ENCODE measurements at regions not wholly inside any gene's neighbourhood (a gene's known extent, or its start where the extent isn't known, plus 50 kb on each side); places are given as distances from the start of the nearest gene placed in this dataset.

GRCh38 chr6:157764178-157765068 lies 58.6 kb upstream of the SNX9 start:
- Histone ChIP-seq H3K4me3 (ENCODE audit: control insufficient read depth in 1 of 7, extremely low read depth in 1 of 7, insufficient read depth in 4 of 7, low read depth in 2 of 7, low read length in 6 of 7) (peak overlapping the region in 4 of 7 experiments; percentile 20 to 49 (median 30)), H3K4me1 (ENCODE audit: control extremely low read depth in 1 of 4, control insufficient read depth in 4 of 4, insufficient read depth in 4 of 4, low read length in 3 of 4) (peaks cover 21 to 58% (median 53%) of the 10 kb centered on the region in 4 experiments), H3K9me3 (ENCODE audit: control extremely low read depth in 1 of 5, control insufficient read depth in 4 of 5, insufficient read depth in 2 of 5, low read depth in 1 of 5, low read length in 4 of 5) (no peaks in the 10 kb centered on the region), H3K27ac (ENCODE audit: insufficient read depth in 1 of 2, low read depth in 1 of 2, low read length in 2 of 2, poor library complexity in 1 of 2, severe bottlenecking in 2 of 2) (no peak overlapping the region), H3K27me3 (replicated peaks in 2 of 5; ENCODE audit: control insufficient read depth in 4 of 5, insufficient read depth in 5 of 5, low read length in 4 of 5) (no peaks in the 10 kb centered on the region), H3K36me3 (ENCODE audit: control insufficient read depth in 4 of 4, insufficient read depth in 4 of 4, low read length in 3 of 4) (no peaks in the 10 kb centered on the region)
- CTCF ChIA-PET = interaction anchor here (0.7 to 3.0 kb wide), 10 partner anchors 55 to 321 kb away, joined by 3 to 22 read pairs (median 3); no protein-coding TSS in a partner anchor
- 0% methylated on average over 8 of the region's 14 CpGs for WGBS (ENCODE audit: insufficient coverage)
- DNase-seq = peak; percentile 92 to 97 (median 96)
- POLR2A ChIA-PET = interaction anchor here (0.7 kb wide), 2 partner anchors 70 to 121 kb away, joined by 3 read pairs; no protein-coding TSS in a partner anchor

GRCh38 chr6:157766901-157767774 lies 55.9 kb upstream of the SNX9 start:
- POLR2A ChIA-PET = no interaction called here
- H3K4me1 ChIP-seq (ENCODE audit: control extremely low read depth in 1 of 4, control insufficient read depth in 4 of 4, insufficient read depth in 4 of 4, low read length in 3 of 4) = peaks cover 18 to 52% (median 46%) of the 10 kb centered on the region in 4 experiments
- WGBS (ENCODE audit: insufficient coverage) = 99% methylated on average over 7 of the region's 11 CpGs

GRCh38 chr6:157767775-157768156 lies 55.3 kb upstream of the SNX9 start:
- no peak overlapping the region for H3K27ac ChIP-seq (ENCODE audit: insufficient read depth in 1 of 2, low read depth in 1 of 2, low read length in 2 of 2, poor library complexity in 1 of 2, severe bottlenecking in 2 of 2)
- CTCF ChIA-PET = no interaction called here
- POLR2A ChIA-PET = no interaction called here
- no peaks in the 10 kb centered on the region for H3K9me3 ChIP-seq (ENCODE audit: control extremely low read depth in 1 of 5, control insufficient read depth in 4 of 5, insufficient read depth in 2 of 5, low read depth in 1 of 5, low read length in 4 of 5)
- peaks cover 15 to 46% (median 40%) of the 10 kb centered on the region in 4 experiments for H3K4me1 ChIP-seq (ENCODE audit: control extremely low read depth in 1 of 4, control insufficient read depth in 4 of 4, insufficient read depth in 4 of 4, low read length in 3 of 4)
- H3K36me3 ChIP-seq (ENCODE audit: control insufficient read depth in 4 of 4, insufficient read depth in 4 of 4, low read length in 3 of 4) = no peaks in the 10 kb centered on the region
- H3K4me3 ChIP-seq (ENCODE audit: control insufficient read depth in 1 of 7, extremely low read depth in 1 of 7, insufficient read depth in 4 of 7, low read depth in 2 of 7, low read length in 6 of 7) = no peak overlapping the region
- no peak for DNase-seq
- H3K27me3 ChIP-seq (replicated peaks in 2 of 5; ENCODE audit: control insufficient read depth in 4 of 5, insufficient read depth in 5 of 5, low read length in 4 of 5) = no peaks in the 10 kb centered on the region
- no CpG with 5 or more reads among the region's 3 CpGs for WGBS (ENCODE audit: insufficient coverage)

More at GRCh38 chr6:157766901-157767774, 55.9 kb upstream of the SNX9 start:
- Histone ChIP-seq H3K27me3 (replicated peaks in 2 of 5; ENCODE audit: control insufficient read depth in 4 of 5, insufficient read depth in 5 of 5, low read length in 4 of 5) (no peaks in the 10 kb centered on the region), H3K27ac (ENCODE audit: insufficient read depth in 1 of 2, low read depth in 1 of 2, low read length in 2 of 2, poor library complexity in 1 of 2, severe bottlenecking in 2 of 2) (no peak overlapping the region), H3K36me3 (ENCODE audit: control insufficient read depth in 4 of 4, insufficient read depth in 4 of 4, low read length in 3 of 4) (no peaks in the 10 kb centered on the region), H3K9me3 (ENCODE audit: control extremely low read depth in 1 of 5, control insufficient read depth in 4 of 5, insufficient read depth in 2 of 5, low read depth in 1 of 5, low read length in 4 of 5) (no peaks in the 10 kb centered on the region), H3K4me3 (ENCODE audit: control insufficient read depth in 1 of 7, extremely low read depth in 1 of 7, insufficient read depth in 4 of 7, low read depth in 2 of 7, low read length in 6 of 7) (no peak overlapping the region)
- CTCF ChIA-PET = interaction anchor here (1.1 kb wide), 1 partner anchor 107 kb away, joined by 3 read pairs; no protein-coding TSS in a partner anchor
- no peak for DNase-seq

DNA sequence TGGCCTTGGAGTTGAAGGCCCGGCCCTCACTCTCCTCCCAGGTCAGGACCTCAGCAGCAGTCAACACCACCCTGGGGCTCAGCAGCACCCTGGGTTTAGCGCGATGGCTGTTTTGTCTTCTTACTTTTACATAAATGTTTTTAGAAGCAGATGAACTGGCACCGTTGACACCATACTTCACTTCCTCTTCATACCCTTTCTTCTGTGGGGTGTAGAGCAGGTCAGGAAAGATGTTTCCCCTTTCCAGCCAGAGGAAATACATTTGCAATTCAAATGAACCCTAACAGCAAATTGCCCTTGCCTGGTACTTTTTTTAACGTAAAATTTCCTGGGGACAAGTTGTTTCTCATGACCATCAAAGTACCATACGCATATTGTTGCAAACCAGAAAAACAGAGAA lies 54.7 kb upstream of the SNX9 start:
- Histone ChIP-seq H3K4me1 (ENCODE audit: control extremely low read depth in 1 of 4, control insufficient read depth in 4 of 4, insufficient read depth in 4 of 4, low read length in 3 of 4) (peaks cover 14 to 40% (median 34%) of the 10 kb centered on the region in 4 experiments), H3K27ac (ENCODE audit: insufficient read depth in 1 of 2, low read depth in 1 of 2, low read length in 2 of 2, poor library complexity in 1 of 2, severe bottlenecking in 2 of 2) (peak overlapping the region in 1 of 2 experiments; percentile 30), H3K4me3 (ENCODE audit: control insufficient read depth in 1 of 7, extremely low read depth in 1 of 7, insufficient read depth in 4 of 7, low read depth in 2 of 7, low read length in 6 of 7) (no peak overlapping the region), H3K9me3 (ENCODE audit: control extremely low read depth in 1 of 5, control insufficient read depth in 4 of 5, insufficient read depth in 2 of 5, low read depth in 1 of 5, low read length in 4 of 5) (no peaks in the 10 kb centered on the region), H3K27me3 (replicated peaks in 2 of 5; ENCODE audit: control insufficient read depth in 4 of 5, insufficient read depth in 5 of 5, low read length in 4 of 5) (no peaks in the 10 kb centered on the region), H3K36me3 (ENCODE audit: control insufficient read depth in 4 of 4, insufficient read depth in 4 of 4, low read length in 3 of 4) (no peaks in the 10 kb centered on the region)
- ChIA-PET POLR2A (no interaction called here), CTCF (no interaction called here)
- 50% methylated on average over 2 of the region's 6 CpGs for WGBS (ENCODE audit: insufficient coverage)
- DNase-seq = peak in 2 of 3 donors; percentile 68 to 74

GRCh38 chr6:157768863-157769551 lies 54.0 kb upstream of the SNX9 start:
- ChIA-PET CTCF (interaction anchor here (0.7 to 1.6 kb wide), 5 partner anchors 10 to 105 kb away, joined by 3 to 6 read pairs (median 3); no protein-coding TSS in a partner anchor), POLR2A (no interaction called here)

DNA sequence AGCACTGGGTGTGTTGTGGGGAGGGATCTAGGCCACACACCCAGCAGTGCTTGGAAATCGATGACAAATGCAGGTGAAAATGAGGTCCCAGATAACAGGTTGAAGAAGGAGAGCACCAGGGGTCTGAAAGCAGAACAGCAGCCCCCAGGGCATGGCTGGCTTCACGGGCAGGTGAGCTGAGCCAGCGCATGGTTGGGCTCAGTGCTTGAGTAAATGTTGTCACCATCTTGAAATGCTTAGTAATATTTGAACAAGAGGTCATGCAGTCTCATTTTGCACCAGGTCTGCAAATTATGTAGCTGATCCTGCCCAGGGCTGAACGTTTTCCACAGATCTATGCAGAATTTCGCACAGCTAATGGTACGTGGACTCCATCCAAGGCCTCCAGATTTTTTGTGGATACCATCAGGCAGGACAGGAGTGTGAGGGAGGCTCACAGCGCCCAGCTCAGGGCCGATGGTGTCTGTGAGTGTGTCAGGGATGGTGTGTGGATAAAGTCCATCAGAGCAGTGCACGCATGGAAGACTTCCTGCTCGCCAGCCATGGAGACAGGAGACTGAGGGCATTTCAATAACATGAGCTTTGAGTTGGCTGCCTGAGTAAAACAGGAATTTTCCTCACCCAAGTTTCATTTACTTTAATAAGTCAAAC lies 53.1 kb upstream of the SNX9 start:
- ChIA-PET POLR2A (no interaction called here), CTCF (interaction anchor here (1.1 to 2.6 kb wide), 6 partner anchors 11 to 104 kb away, joined by 3 to 9 read pairs (median 6); no protein-coding TSS in a partner anchor)
- Histone ChIP-seq H3K4me1 (ENCODE audit: control extremely low read depth in 1 of 4, control insufficient read depth in 4 of 4, insufficient read depth in 4 of 4, low read length in 3 of 4) (peaks cover 2 to 24% (median 19%) of the 10 kb centered on the region in 4 experiments), H3K27ac (ENCODE audit: insufficient read depth in 1 of 2, low read depth in 1 of 2, low read length in 2 of 2, poor library complexity in 1 of 2, severe bottlenecking in 2 of 2) (no peak overlapping the region), H3K4me3 (ENCODE audit: control insufficient read depth in 1 of 7, extremely low read depth in 1 of 7, insufficient read depth in 4 of 7, low read depth in 2 of 7, low read length in 6 of 7) (no peak overlapping the region), H3K9me3 (ENCODE audit: control extremely low read depth in 1 of 5, control insufficient read depth in 4 of 5, insufficient read depth in 2 of 5, low read depth in 1 of 5, low read length in 4 of 5) (no peaks in the 10 kb centered on the region), H3K27me3 (replicated peaks in 2 of 5; ENCODE audit: control insufficient read depth in 4 of 5, insufficient read depth in 5 of 5, low read length in 4 of 5) (peaks cover 0 to 5% (median 0%) of the 10 kb centered on the region in 5 experiments), H3K36me3 (ENCODE audit: control insufficient read depth in 4 of 4, insufficient read depth in 4 of 4, low read length in 3 of 4) (no peaks in the 10 kb centered on the region)
- no peak for DNase-seq
- 95% methylated on average over 10 of the region's 10 CpGs for WGBS (ENCODE audit: insufficient coverage)

More at GRCh38 chr6:157768863-157769551, 54.0 kb upstream of the SNX9 start:
- DNase-seq = no peak
- WGBS (ENCODE audit: insufficient coverage) = 70% methylated on average over 11 of the region's 13 CpGs
- no peaks in the 10 kb centered on the region for H3K36me3 ChIP-seq (ENCODE audit: control insufficient read depth in 4 of 4, insufficient read depth in 4 of 4, low read length in 3 of 4)
- H3K9me3 ChIP-seq (ENCODE audit: control extremely low read depth in 1 of 5, control insufficient read depth in 4 of 5, insufficient read depth in 2 of 5, low read depth in 1 of 5, low read length in 4 of 5) = no peaks in the 10 kb centered on the region
- peaks cover 7 to 33% (median 27%) of the 10 kb centered on the region in 4 experiments for H3K4me1 ChIP-seq (ENCODE audit: control extremely low read depth in 1 of 4, control insufficient read depth in 4 of 4, insufficient read depth in 4 of 4, low read length in 3 of 4)
- peaks cover 0 to 5% (median 0%) of the 10 kb centered on the region in 5 experiments for H3K27me3 ChIP-seq (replicated peaks in 2 of 5; ENCODE audit: control insufficient read depth in 4 of 5, insufficient read depth in 5 of 5, low read length in 4 of 5)
- no peak overlapping the region for H3K4me3 ChIP-seq (ENCODE audit: control insufficient read depth in 1 of 7, extremely low read depth in 1 of 7, insufficient read depth in 4 of 7, low read depth in 2 of 7, low read length in 6 of 7)
- no peak overlapping the region for H3K27ac ChIP-seq (ENCODE audit: insufficient read depth in 1 of 2, low read depth in 1 of 2, low read length in 2 of 2, poor library complexity in 1 of 2, severe bottlenecking in 2 of 2)

Data from common myeloid progenitor, CD34-positive (primary cell).